ENCODE measurements at regions not wholly inside any gene's neighbourhood (a gene's known extent, or its start where the extent isn't known, plus 50 kb on each side); places are given as distances from the start of the nearest gene placed in this dataset.

DNA sequence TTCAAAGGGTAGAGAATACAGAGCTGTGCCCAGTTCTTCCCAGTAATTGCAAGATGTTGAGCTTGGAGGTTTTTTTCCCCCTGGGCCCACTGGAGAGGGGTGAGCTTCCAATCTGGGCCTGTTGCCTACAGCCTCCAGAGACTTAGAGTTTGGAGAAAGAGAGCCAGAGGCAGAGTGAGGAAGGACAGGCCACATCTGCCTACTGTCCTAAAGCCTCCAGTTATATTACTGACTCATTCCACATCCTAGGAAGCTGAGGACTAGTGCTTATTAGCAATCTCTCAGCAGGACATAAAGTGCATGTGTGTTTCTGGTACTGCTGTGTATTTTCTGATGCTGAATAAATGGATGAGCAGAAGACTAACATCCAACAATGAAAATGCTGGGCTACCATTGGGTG lies 181.0 kb upstream of the MAMLD1 start:
- no TSS peak for BruUV-seq (replicated peaks)
- H3K9me3 ChIP-seq (ENCODE audit: low read length): no peaks in the 10 kb centered on the region
- ChIA-PET POLR2A (no interaction called here), CTCF (ENCODE audit: low intra/inter-chr PET ratio, low total read pairs) (no interaction called here)
- in situ Hi-C loops (cut with HindIII; ENCODE audit: extremely low pct_ligation_motif_present, low pct_unique_long_range_greater_than_20kb) (no loop called here), intact Hi-C loops (cut with micrococcal nuclease; ENCODE audit: unreplicated experiment) (no loop called here)
- DNase-seq (ENCODE audit: low spot score): no peak
- no peak overlapping the region for H3K4me2 ChIP-seq (ENCODE audit: low read depth, low read length)
- no peaks in the 10 kb centered on the region; a peak in 1 of 5 replicates for H3K27me3 ChIP-seq (ENCODE audit: control insufficient read depth in 1 of 2, insufficient read depth in 2 of 2, low read length in 2 of 2)
- no peak overlapping the region for H2AFZ ChIP-seq (ENCODE audit: low read length)
- no peak overlapping the region for H3K9ac ChIP-seq (ENCODE audit: insufficient read depth, low read depth, low read length)
- H3K27ac ChIP-seq (ENCODE audit: extremely low read length, insufficient read depth, low read length): no peak overlapping the region
- no peaks in the 10 kb centered on the region for H3K4me1 ChIP-seq (ENCODE audit: insufficient read depth, low read length)
- TF ChIP-seq ADNP (CRISPR knock-in tag; IDR thresholded peaks at IDR 0.05) (no peak), ZFX (CRISPR knock-in tag; IDR thresholded peaks at IDR 0.05; ENCODE audit: low read depth) (no peak), ZNF773 (CRISPR knock-in tag; IDR thresholded peaks at IDR 0.05; ENCODE audit: borderline replicate concordance) (no peak), ZNF468 (CRISPR knock-in tag; IDR thresholded peaks at IDR 0.05) (no peak), ZNF34 (CRISPR knock-in tag; IDR thresholded peaks at IDR 0.05; ENCODE audit: borderline replicate concordance) (no peak), AKNA (CRISPR knock-in tag; IDR thresholded peaks at IDR 0.05; ENCODE audit: borderline replicate concordance) (no peak), ZNF713 (CRISPR knock-in tag; IDR thresholded peaks at IDR 0.05) (no peak), RBM22 (optimal IDR thresholded peaks at IDR 0.05; ENCODE audit: low read length) (no peak), ELF1 (CRISPR knock-in tag; IDR thresholded peaks at IDR 0.05) (no peak), ZNF121 (CRISPR knock-in tag; IDR thresholded peaks at IDR 0.05) (no peak), ZNF660 (CRISPR knock-in tag; IDR thresholded peaks at IDR 0.05; ENCODE audit: borderline replicate concordance, low read depth) (no peak)
- TF ChIP-seq, protein P1, sequence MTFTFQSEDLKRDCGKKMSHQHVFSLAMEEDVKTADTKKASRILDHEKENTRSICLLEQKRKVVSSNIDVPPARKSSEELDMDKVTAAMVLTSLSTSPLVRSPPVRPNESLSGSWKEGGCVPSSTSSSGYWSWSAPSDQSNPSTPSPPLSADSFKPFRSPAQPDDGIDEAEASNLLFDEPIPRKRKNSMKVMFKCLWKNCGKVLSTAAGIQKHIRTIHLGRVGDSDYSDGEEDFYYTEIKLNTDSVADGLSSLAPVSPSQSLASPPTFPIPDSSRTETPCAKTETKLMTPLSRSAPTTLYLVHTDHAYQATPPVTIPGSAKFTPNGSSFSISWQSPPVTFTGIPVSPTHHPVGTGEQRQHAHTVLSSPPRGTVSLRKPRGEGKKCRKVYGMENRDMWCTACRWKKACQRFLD (CRISPR knock-in tag; IDR thresholded peaks at IDR 0.05; ENCODE audit: borderline replicate concordance): no peak
- no peaks in the 10 kb centered on the region for H3K79me2 ChIP-seq (ENCODE audit: insufficient read depth, low read length)
- no peaks in the 10 kb centered on the region for H4K20me1 ChIP-seq (ENCODE audit: insufficient read depth, low read length)
- H3K36me3 ChIP-seq (replicated peaks in 1 of 2; ENCODE audit: control insufficient read depth in 1 of 2, insufficient read depth in 2 of 2, low read length in 2 of 2): no peaks in the 10 kb centered on the region
- ATAC-seq: no peak
- no peak overlapping the region for H3K4me3 ChIP-seq (replicated peaks in 1 of 3; ENCODE audit: insufficient read depth in 1 of 3, low read depth in 2 of 3, low read length in 3 of 3)
- FAIRE-seq: no peak

Measured in HepG2 (cell line).